HEK293T (cell line): ENCODE measurements at regions not wholly inside any gene's neighbourhood (a gene's known extent, or its start where the extent isn't known, plus 50 kb on each side); places are given as distances from the start of the nearest gene placed in this dataset.

ENCODE experiments used
- CTCF ChIA-PET: fragments of 350-600 bp; formaldehyde crosslinking; extraction: SDS; loops from one replicate; lab custom pipeline; 2021; ENCODE audit warnings: antibody characterized with exemption, inconsistent platforms; lab: Yijun Ruan, JAX
- POLR2A ChIA-PET: fragments of 350-600 bp; formaldehyde crosslinking; extraction: SDS; loops from one replicate; lab custom pipeline; 2020; ENCODE audit warnings: antibody characterized with exemption, inconsistent platforms; lab: Yijun Ruan, JAX
- DNase-seq: peaks from one replicate; pipeline ENCODE4 v3.0.0; 2012; ENCODE audit warnings: mixed read lengths; ENCODE audit errors: extremely low spot score
- ARNT ChIP-seq: fragments of 450-650 bp; IDR thresholded peaks from 2 replicates; pipeline ENCODE4 v1.6.1; 2017; ENCODE audit warnings: mild to moderate bottlenecking
- BHLHE40 ChIP-seq: fragments of 450-650 bp; IDR thresholded peaks from 2 replicates; pipeline ENCODE4 v1.6.1; 2016; ENCODE audit warnings: mild to moderate bottlenecking, moderate library complexity, borderline replicate concordance
- CTBP1 ChIP-seq: fragments of 450-650 bp; IDR thresholded peaks from 2 replicates; pipeline ENCODE4 v1.6.1; 2016; ENCODE audit warnings: borderline replicate concordance
- ELF4 ChIP-seq: fragments of 450-650 bp; IDR thresholded peaks from 2 replicates; pipeline ENCODE4 v1.6.1; 2017; ENCODE audit warnings: antibody characterized with exemption
- FOXA1 ChIP-seq: fragments of 450-650 bp; IDR thresholded peaks from 2 replicates; pipeline ENCODE4 v1.6.1; 2016; ENCODE audit warnings: mild to moderate bottlenecking
- FOXK2 ChIP-seq: fragments of 450-650 bp; IDR thresholded peaks from 2 replicates; pipeline ENCODE4 v1.6.1; 2016; ENCODE audit warnings: mild to moderate bottlenecking
- FOXM1 ChIP-seq: fragments of 450-650 bp; IDR thresholded peaks from 2 replicates; pipeline ENCODE4 v1.6.1; 2017; ENCODE audit warnings: mild to moderate bottlenecking, borderline replicate concordance
- HDGF ChIP-seq: fragments of 450-650 bp; IDR thresholded peaks from 2 replicates; pipeline ENCODE4 v1.6.1; 2017; ENCODE audit warnings: antibody characterized with exemption, borderline replicate concordance
- L3MBTL2 ChIP-seq: fragments of 450-650 bp; conservative IDR thresholded peaks from 2 replicates; pipeline ENCODE4 v1.6.1; 2016; ENCODE audit warnings: mild to moderate bottlenecking
- LEF1 ChIP-seq: fragments of 450-650 bp; IDR thresholded peaks from 2 replicates; pipeline ENCODE4 v1.6.1; 2017; ENCODE audit warnings: mild to moderate bottlenecking, borderline replicate concordance
- NFRKB ChIP-seq: fragments of 450-650 bp; IDR thresholded peaks from 2 replicates; pipeline ENCODE4 v1.6.1; 2016; ENCODE audit warnings: mild to moderate bottlenecking, moderate library complexity
- PKNOX1 ChIP-seq: fragments of 450-650 bp; IDR thresholded peaks from 2 replicates; pipeline ENCODE4 v1.6.1; 2016
- SP1 ChIP-seq: fragments of 450-650 bp; IDR thresholded peaks from 2 replicates; pipeline ENCODE4 v1.6.1; 2017
- SUZ12 ChIP-seq: fragments of 450-650 bp; IDR thresholded peaks from 2 replicates; pipeline ENCODE4 v1.6.1; 2016; ENCODE audit warnings: mild to moderate bottlenecking
- TARDBP ChIP-seq: fragments of 450-650 bp; IDR thresholded peaks from 2 replicates; pipeline ENCODE4 v1.6.1; 2016
- ZNF384 ChIP-seq: fragments of 450-650 bp; IDR thresholded peaks from 2 replicates; pipeline ENCODE4 v1.6.1; 2016

GRCh38 chrX:68908071-68908470 is 79.2 kb downstream of the EFNB1 start:
- CTCF ChIA-PET, result no interaction called here
- no peak for DNase-seq
- POLR2A ChIA-PET, result interaction anchor here (0.9 kb wide), 1 partner anchor 10 kb away, joined by 4 read pairs; no protein-coding TSS in a partner anchor
- TF ChIP-seq LEF1 (no peak), FOXM1 (no peak), TARDBP (no peak), SP1 (no peak), PKNOX1 (no peak), ARNT (no peak), SUZ12 (no peak), FOXA1 (no peak), BHLHE40 (no peak), ELF4 (no peak), ZNF384 (no peak), NFRKB (no peak), L3MBTL2 (no peak)

DNA sequence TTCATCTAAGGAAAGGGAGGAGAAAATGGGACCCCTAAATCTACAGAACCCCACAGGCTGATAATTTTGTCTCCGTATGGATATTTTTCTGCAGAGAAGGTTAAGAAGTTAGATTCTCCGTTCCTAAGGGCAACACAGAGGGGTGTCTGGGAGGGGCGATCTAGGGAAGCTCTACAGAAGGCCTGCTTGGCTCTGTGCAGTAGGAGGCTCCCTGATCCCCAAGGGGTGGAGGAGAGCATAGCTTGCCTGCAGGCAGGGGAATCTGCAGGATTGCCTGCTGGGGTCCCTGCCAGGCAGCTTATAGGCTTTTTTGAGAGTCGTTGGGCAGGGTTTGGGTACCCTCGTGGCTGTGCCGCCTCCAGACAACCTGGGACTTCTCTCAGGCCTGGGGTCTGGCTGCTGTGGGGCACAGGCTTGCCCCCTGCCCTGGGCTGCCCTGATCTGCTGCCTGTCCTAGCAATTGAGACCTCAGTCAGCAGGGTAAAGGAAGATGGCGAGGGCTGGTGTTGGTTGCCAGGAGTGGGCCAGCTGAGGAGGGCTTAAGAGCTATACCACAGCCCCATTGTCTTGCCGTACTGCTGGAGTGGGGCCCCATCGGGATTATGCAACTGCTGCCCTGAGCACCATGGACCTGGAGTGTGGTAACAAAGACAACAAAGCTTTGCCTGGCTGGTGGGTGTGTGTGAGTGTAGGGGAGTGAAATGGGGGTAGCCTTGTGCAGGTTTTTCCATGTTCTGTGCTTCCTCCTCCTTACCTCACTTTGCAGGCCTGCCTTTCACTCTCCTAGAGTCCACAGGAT is 74.1 kb downstream of the EFNB1 start:
- DNase-seq, result no peak
- no peak for TF ChIP-seq ARNT
- TF ChIP-seq ELF4, result no peak
- TF ChIP-seq TARDBP, result no peak
- no peak for TF ChIP-seq L3MBTL2
- no peak for TF ChIP-seq FOXK2
- no peak for TF ChIP-seq HDGF
- TF ChIP-seq SUZ12, result no peak
- TF ChIP-seq BHLHE40, result no peak
- no peak for TF ChIP-seq CTBP1
- TF ChIP-seq SP1, result no peak
- no peak for TF ChIP-seq NFRKB
- TF ChIP-seq ZNF384, result no peak
- no peak for TF ChIP-seq FOXA1
- TF ChIP-seq FOXM1, result no peak
- no peak for TF ChIP-seq PKNOX1
- no peak for TF ChIP-seq LEF1
- ChIA-PET CTCF (no interaction called here), POLR2A (no interaction called here)

GRCh38 chrX:68901519-68901918 is 72.7 kb downstream of the EFNB1 start:
- POLR2A ChIA-PET, result no interaction called here
- no peak for DNase-seq
- no peak for TF ChIP-seq HDGF
- no peak for TF ChIP-seq ZNF384
- no peak for TF ChIP-seq CTBP1
- TF ChIP-seq NFRKB, result no peak
- no peak for TF ChIP-seq FOXA1
- no peak for TF ChIP-seq TARDBP
- no peak for TF ChIP-seq SUZ12
- TF ChIP-seq FOXK2, result no peak
- no peak for TF ChIP-seq SP1
- TF ChIP-seq LEF1, result no peak
- TF ChIP-seq ELF4, result no peak
- TF ChIP-seq PKNOX1, result no peak
- CTCF ChIA-PET, result no interaction called here

GRCh38 chrX:68898598-68898997 is 69.8 kb downstream of the EFNB1 start:
- no peak for DNase-seq
- CTCF ChIA-PET, result interaction anchor here (1.2 kb wide), 1 partner anchor 48 kb away, joined by 4 read pairs; no protein-coding TSS in a partner anchor
- POLR2A ChIA-PET, result interaction anchor here (0.9 to 1.0 kb wide), 2 partner anchors 10 to 188 kb away, joined by 3 to 4 read pairs; no protein-coding TSS in a partner anchor
- no peak for TF ChIP-seq FOXA1
- no peak for TF ChIP-seq FOXK2
- no peak for TF ChIP-seq ZNF384
- TF ChIP-seq NFRKB, result no peak
- TF ChIP-seq ARNT, result no peak
- TF ChIP-seq SP1, result no peak
- TF ChIP-seq FOXM1, result no peak
- no peak for TF ChIP-seq BHLHE40
- TF ChIP-seq HDGF, result no peak
- TF ChIP-seq ELF4, result no peak
- TF ChIP-seq L3MBTL2, result no peak

- POLR2A ChIA-PET, result interaction anchor here (0.8 to 1.0 kb wide), 3 partner anchors 11 to 189 kb away, joined by 3 to 4 read pairs (median 3); no protein-coding TSS in a partner anchor
Measured at GRCh38 chrX:68897118-68897945, 68.5 kb downstream of the EFNB1 start.

More at GRCh38 chrX:68897118-68897945, 68.5 kb downstream of the EFNB1 start:
- CTCF ChIA-PET, result interaction anchor here (1.2 kb wide), 1 partner anchor 49 kb away, joined by 4 read pairs; no protein-coding TSS in a partner anchor
- TF ChIP-seq HDGF (no peak), ELF4 (no peak), FOXM1 (no peak)
- no peak for DNase-seq
